Natural killer cell (primary cell): ENCODE measurements at regions not wholly inside any gene's neighbourhood (a gene's known extent, or its start where the extent isn't known, plus 50 kb on each side); places are given as distances from the start of the nearest gene placed in this dataset.

ENCODE experiments used
- ATAC-seq, 3 donors: fragments of 150-1000 bp in 2 of 3; fragments of 200-7000 bp in 1 of 3; cut with Tn5 transposase; 1 replicate in 1 of 3; 2 replicates in 2 of 3; pipeline ENCODE4 v1.10.0; 2021; ENCODE audit warnings: mild to moderate bottlenecking in 2 of 3, moderate library complexity in 2 of 3
- DNase-seq, 2 donors: peaks; one replicate each; pipeline versions ENCODE4 v3.0.0 to v3.0.0-alpha.2; 2013 to 2021; ENCODE audit warnings: mixed read lengths in 1 of 2
- H3K27ac ChIP-seq: one replicate; pipeline ENCODE4 v1.5.1; 2013; ENCODE audit warnings: mild to moderate bottlenecking, low read length
- H3K27me3 ChIP-seq: one replicate; pipeline ENCODE4 v1.6.1; 2013; ENCODE audit warnings: low read length; ENCODE audit not compliant: control insufficient read depth, insufficient read depth
- H3K36me3 ChIP-seq: one replicate; pipeline ENCODE4 v1.6.1; 2013; ENCODE audit warnings: low read length; ENCODE audit not compliant: control insufficient read depth, insufficient read depth
- H3K4me1 ChIP-seq: one replicate; pipeline ENCODE4 v1.6.1; 2013; ENCODE audit warnings: low read length; ENCODE audit not compliant: control insufficient read depth, insufficient read depth
- H3K4me3 ChIP-seq: one replicate; pipeline ENCODE4 v1.5.1; 2013; ENCODE audit warnings: low read length
- H3K9me3 ChIP-seq: one replicate; pipeline ENCODE4 v1.6.1; 2013; ENCODE audit warnings: low read length; ENCODE audit not compliant: control insufficient read depth, insufficient read depth
- H3K27ac Mint-ChIP-seq, 2 donors: one replicate each; pipeline ENCODE4 v1.8.0; 2022; ENCODE audit warnings: mild to moderate bottlenecking in 2 of 2, mixed read lengths in 2 of 2, moderate library complexity in 1 of 2
- H3K27me3 Mint-ChIP-seq, 2 donors: one replicate each; pipeline ENCODE4 v1.8.0; 2022; ENCODE audit warnings: low read depth in 2 of 2, mixed read lengths in 2 of 2
- H3K36me3 Mint-ChIP-seq: one replicate; pipeline ENCODE4 v1.8.0; 2022; ENCODE audit warnings: mixed read lengths
- H3K4me1 Mint-ChIP-seq, 2 donors: one replicate each; pipeline ENCODE4 v1.8.0; 2022; ENCODE audit warnings: mixed read lengths in 2 of 2
- H3K4me3 Mint-ChIP-seq: one replicate; pipeline ENCODE4 v1.8.0; 2022; ENCODE audit warnings: mild to moderate bottlenecking, moderate library complexity, mixed read lengths
- H3K9me3 Mint-ChIP-seq, 2 donors: one replicate each; pipeline ENCODE4 v1.8.0; 2022; ENCODE audit warnings: mixed read lengths in 2 of 2
- CTCF ChIP-seq: fragments of 200-600 bp; IDR thresholded peaks from one replicate; pipeline ENCODE4 v1.8.0; 2022; ENCODE audit warnings: antibody characterized with exemption
- WGBS: methylation state at CpG from one replicate; pipeline ENCODE4 v1.1.7; 2013; ENCODE audit warnings: missing lambda C conversion rate; ENCODE audit not compliant: insufficient coverage; 5-methylcytosine and 5-hydroxymethylcytosine counted together
- intact Hi-C: fragments of 100-400 bp; cut with micrococcal nuclease; formaldehyde crosslinking; loops from one replicate; pipeline ENCODE4 v1.14.2; 2022

- H3K4me1 ChIP-seq: no peaks in the 10 kb centered on the region
- no peak overlapping the region for H3K4me3 Mint-ChIP-seq
- ATAC-seq (no peak), DNase-seq (no peak)
- no peak for TF ChIP-seq CTCF
- H3K27me3 Mint-ChIP-seq: no peaks in the 10 kb centered on the region
- no peaks in the 10 kb centered on the region for H3K27me3 ChIP-seq
- H3K4me3 ChIP-seq: no peak overlapping the region
- peaks cover 3% of the 10 kb centered on the region for H3K9me3 ChIP-seq
- H3K36me3 Mint-ChIP-seq: peaks cover 10% of the 10 kb centered on the region
- intact Hi-C loops: no loop called here
- H3K27ac Mint-ChIP-seq: no peak overlapping the region
- H3K9me3 Mint-ChIP-seq: peaks cover 21% of the 10 kb centered on the region in 2 donors
- H3K36me3 ChIP-seq: no peaks in the 10 kb centered on the region
- 62% methylated on average over 2 of the region's 2 CpGs for WGBS
- H3K27ac ChIP-seq: no peak overlapping the region
- H3K4me1 Mint-ChIP-seq: no peaks in the 10 kb centered on the region
Measured at GRCh38 chr1:68704800-68705443, 208.0 kb upstream of the DEPDC1 start.

- Mint-ChIP-seq H3K4me1 (no peaks in the 10 kb centered on the region), H3K27ac (no peak overlapping the region)
- H3K4me3 ChIP-seq: no peak overlapping the region
Measured at GRCh38 chr1:68705466-68705865, 208.6 kb upstream of the DEPDC1 start.

GRCh38 chr1:68706639-68707317 lies 209.9 kb upstream of the DEPDC1 start:
- Mint-ChIP-seq H3K9me3 (peaks cover 15 to 16% of the 10 kb centered on the region in 2 donors), H3K4me3 (no peak overlapping the region), H3K27me3 (no peaks in the 10 kb centered on the region), H3K36me3 (peaks cover 10% of the 10 kb centered on the region), H3K27ac (no peak overlapping the region), H3K4me1 (no peaks in the 10 kb centered on the region)
- Histone ChIP-seq H3K27me3 (no peaks in the 10 kb centered on the region), H3K9me3 (peaks cover 8% of the 10 kb centered on the region), H3K36me3 (no peaks in the 10 kb centered on the region), H3K4me1 (no peaks in the 10 kb centered on the region), H3K27ac (no peak overlapping the region), H3K4me3 (no peak overlapping the region)
- 92% methylated on average over 3 of the region's 4 CpGs for WGBS
- TF ChIP-seq CTCF: no peak
- ATAC-seq (no peak), DNase-seq (no peak)
- intact Hi-C loops: no loop called here

More at GRCh38 chr1:68705466-68705865, 208.6 kb upstream of the DEPDC1 start:
- H3K4me1 ChIP-seq: no peaks in the 10 kb centered on the region
- no peaks in the 10 kb centered on the region for H3K36me3 ChIP-seq
- peaks cover 10% of the 10 kb centered on the region for H3K36me3 Mint-ChIP-seq
- no peak for TF ChIP-seq CTCF
- ATAC-seq: no peak
- intact Hi-C loops: no loop called here
- H3K27ac ChIP-seq: no peak overlapping the region
- peaks cover 21% of the 10 kb centered on the region in 2 donors for H3K9me3 Mint-ChIP-seq
- no peaks in the 10 kb centered on the region for H3K27me3 ChIP-seq
- H3K27me3 Mint-ChIP-seq: no peaks in the 10 kb centered on the region
- no peak overlapping the region for H3K4me3 Mint-ChIP-seq
- peaks cover 8% of the 10 kb centered on the region for H3K9me3 ChIP-seq
- DNase-seq: no peak

GRCh38 chr1:68717330-68717729 lies 220.4 kb upstream of the DEPDC1 start:
- intact Hi-C loops: no loop called here
- DNase-seq (no peak), ATAC-seq (no peak)
- Histone ChIP-seq H3K27me3 (no peaks in the 10 kb centered on the region), H3K4me1 (no peaks in the 10 kb centered on the region), H3K36me3 (no peaks in the 10 kb centered on the region), H3K27ac (no peak overlapping the region), H3K9me3 (no peaks in the 10 kb centered on the region), H3K4me3 (no peak overlapping the region)
- Mint-ChIP-seq H3K27ac (no peak overlapping the region), H3K27me3 (no peaks in the 10 kb centered on the region), H3K4me3 (no peak overlapping the region), H3K36me3 (no peaks in the 10 kb centered on the region), H3K4me1 (no peaks in the 10 kb centered on the region), H3K9me3 (peaks cover 9 to 13% of the 10 kb centered on the region in 2 donors)
- no peak for TF ChIP-seq CTCF
- WGBS: 88% methylated on average over 1 of the region's 1 CpG
